Osteocyte (in vitro differentiated cells): ENCODE measurements at regions not wholly inside any gene's neighbourhood (a gene's known extent, or its start where the extent isn't known, plus 50 kb on each side); places are given as distances from the start of the nearest gene placed in this dataset.

Source experiments
- DNase-seq: peaks from one replicate; pipeline ENCODE4 v3.0.0; 2021; ENCODE audit warnings: mixed read lengths; ENCODE audit not compliant: unreplicated experiment; ENCODE audit errors: extremely low spot score
- H3K27ac Mint-ChIP-seq: one replicate; pipeline ENCODE4 v1.8.0; 2021; ENCODE audit warnings: mild to moderate bottlenecking, mixed read lengths; ENCODE audit not compliant: unreplicated experiment
- H3K27me3 Mint-ChIP-seq: one replicate; pipeline ENCODE4 v1.8.0; 2021; ENCODE audit warnings: mixed read lengths; ENCODE audit not compliant: unreplicated experiment
- H3K36me3 Mint-ChIP-seq: one replicate; pipeline ENCODE4 v1.8.0; 2021; ENCODE audit warnings: mixed read lengths; ENCODE audit not compliant: unreplicated experiment
- H3K4me1 Mint-ChIP-seq: one replicate; pipeline ENCODE4 v1.8.0; 2021; ENCODE audit warnings: mixed read lengths; ENCODE audit not compliant: unreplicated experiment
- H3K4me3 Mint-ChIP-seq: one replicate; pipeline ENCODE4 v1.8.0; 2021; ENCODE audit warnings: mild to moderate bottlenecking, moderate library complexity, mixed read lengths; ENCODE audit not compliant: unreplicated experiment
- H3K9me3 Mint-ChIP-seq: one replicate; pipeline ENCODE4 v1.8.0; 2021; ENCODE audit warnings: mixed read lengths; ENCODE audit not compliant: unreplicated experiment
- CTCF ChIP-seq: fragments of 200-600 bp; sonication (generic); IDR thresholded peaks from 2 replicates; pipeline ENCODE4 v1.5.0; 2021; ENCODE audit warnings: antibody characterized with exemption, mild to moderate bottlenecking, moderate library complexity

- Mint-ChIP-seq H3K4me1 (peaks cover 6% of the 10 kb centered on the region), H3K27me3 (no peaks in the 10 kb centered on the region), H3K9me3 (peaks cover 5% of the 10 kb centered on the region), H3K36me3 (no peaks in the 10 kb centered on the region), H3K27ac (no peak overlapping the region), H3K4me3 (no peak overlapping the region)
- no peak for DNase-seq
- TF ChIP-seq CTCF = no peak
Observed at GRCh38 chrX:40437348-40437747, 143.4 kb upstream of the ATP6AP2 start.

GRCh38 chrX:40434947-40435346 lies 145.8 kb upstream of the ATP6AP2 start:
- H3K9me3 Mint-ChIP-seq = peaks cover 5% of the 10 kb centered on the region
- no peak overlapping the region for H3K27ac Mint-ChIP-seq
- no peaks in the 10 kb centered on the region for H3K27me3 Mint-ChIP-seq
- no peak overlapping the region for H3K4me3 Mint-ChIP-seq
- no peak for DNase-seq
- H3K36me3 Mint-ChIP-seq = no peaks in the 10 kb centered on the region
- peaks cover 6% of the 10 kb centered on the region for H3K4me1 Mint-ChIP-seq
- TF ChIP-seq CTCF = no peak

- H3K9me3 Mint-ChIP-seq = peaks cover 5% of the 10 kb centered on the region
- H3K4me3 Mint-ChIP-seq = no peak overlapping the region
- no peak overlapping the region for H3K27ac Mint-ChIP-seq
Observed at GRCh38 chrX:40434443-40434842, 146.3 kb upstream of the ATP6AP2 start.

GRCh38 chrX:40433160-40433559 lies 147.6 kb upstream of the ATP6AP2 start:
- Mint-ChIP-seq H3K9me3 (peaks cover 5% of the 10 kb centered on the region), H3K4me3 (no peak overlapping the region)
- TF ChIP-seq CTCF = no peak

More at GRCh38 chrX:40434443-40434842, 146.3 kb upstream of the ATP6AP2 start:
- Mint-ChIP-seq H3K4me1 (peaks cover 6% of the 10 kb centered on the region), H3K27me3 (no peaks in the 10 kb centered on the region), H3K36me3 (no peaks in the 10 kb centered on the region)
- TF ChIP-seq CTCF = no peak
- no peak for DNase-seq

GRCh38 chrX:40424259-40424658 lies 156.5 kb upstream of the ATP6AP2 start:
- no peak overlapping the region for H3K4me3 Mint-ChIP-seq
- H3K27ac Mint-ChIP-seq = no peak overlapping the region
- DNase-seq = no peak
- TF ChIP-seq CTCF = no peak
- H3K36me3 Mint-ChIP-seq = no peaks in the 10 kb centered on the region
- no peaks in the 10 kb centered on the region for H3K4me1 Mint-ChIP-seq
- peaks cover 35% of the 10 kb centered on the region for H3K9me3 Mint-ChIP-seq
- peaks cover 4% of the 10 kb centered on the region for H3K27me3 Mint-ChIP-seq

More at GRCh38 chrX:40433160-40433559, 147.6 kb upstream of the ATP6AP2 start:
- no peak overlapping the region for H3K27ac Mint-ChIP-seq
- H3K4me1 Mint-ChIP-seq = peaks cover 6% of the 10 kb centered on the region
- no peaks in the 10 kb centered on the region for H3K36me3 Mint-ChIP-seq
- DNase-seq = no peak
- H3K27me3 Mint-ChIP-seq = no peaks in the 10 kb centered on the region
